Esophagus (tissue), 2 donors: ENCODE measurements at regions not wholly inside any gene's neighbourhood (a gene's known extent, or its start where the extent isn't known, plus 50 kb on each side); places are given as distances from the start of the nearest gene placed in this dataset.

Experiments used
- H3K27ac ChIP-seq, 2 donors: one replicate each; pipeline ENCODE4 v1.5.1; 2013; ENCODE audit warnings: low read depth in 2 of 2, mild to moderate bottlenecking in 2 of 2, inconsistent platforms in 1 of 2, low read length in 1 of 2, moderate library complexity in 1 of 2
- H3K27me3 ChIP-seq, 2 donors: one replicate each; pipeline ENCODE4 v1.6.1; 2013; ENCODE audit warnings: low read length in 2 of 2, control low read depth in 1 of 2, mild to moderate bottlenecking in 1 of 2; ENCODE audit not compliant: insufficient read depth in 2 of 2, control insufficient read depth in 1 of 2
- H3K36me3 ChIP-seq, 2 donors: one replicate each; pipeline ENCODE4 v1.6.1; 2013; ENCODE audit warnings: low read length in 1 of 2; ENCODE audit not compliant: control insufficient read depth in 2 of 2, insufficient read depth in 2 of 2
- H3K4me1 ChIP-seq, 2 donors: one replicate each; pipeline ENCODE4 v1.6.1; 2013; ENCODE audit warnings: low read length in 1 of 2; ENCODE audit not compliant: control insufficient read depth in 2 of 2, insufficient read depth in 2 of 2
- H3K4me3 ChIP-seq, 2 donors: one replicate each; pipeline ENCODE4 v1.5.1; 2013; ENCODE audit warnings: low read length in 2 of 2, mild to moderate bottlenecking in 2 of 2, low read depth in 1 of 2, moderate library complexity in 1 of 2
- H3K9me3 ChIP-seq, 2 donors: one replicate each; pipeline ENCODE4 v1.6.1; 2013; ENCODE audit warnings: mild to moderate bottlenecking in 2 of 2, low read depth in 1 of 2, low read length in 1 of 2, moderate library complexity in 1 of 2; ENCODE audit not compliant: control insufficient read depth in 2 of 2, insufficient read depth in 1 of 2
- WGBS, 2 donors: extraction: QIAGEN DNeasy Blood & Tissue Kit; methylation state at CpG; one replicate each; pipeline ENCODE4 v1.1.7; 2013; 5-methylcytosine and 5-hydroxymethylcytosine counted together
- donor health status: healthy with polysubstance abuse.
- donor health status: Bipolar disorder and iron deficiency.

DNA sequence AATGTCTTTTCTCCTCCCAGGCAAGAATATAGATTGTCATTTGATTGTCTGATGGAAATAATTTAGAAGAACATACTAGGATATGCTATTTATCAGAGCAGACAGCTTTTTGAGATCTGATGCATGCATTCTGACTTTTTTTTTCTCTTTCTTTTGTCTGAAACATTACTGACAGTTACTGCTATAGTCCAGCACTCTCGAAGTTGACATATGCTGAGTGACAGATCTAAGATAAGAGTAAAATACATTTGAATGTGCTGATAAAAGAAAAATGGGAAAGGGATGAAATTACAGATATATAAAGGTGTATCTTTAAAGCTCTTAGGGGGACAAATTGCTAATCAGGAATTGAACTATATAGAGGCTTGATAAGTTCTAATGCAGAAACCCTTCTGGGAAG is 753.8 kb upstream of the TENM4 start:
- H3K4me3 ChIP-seq, result no peak overlapping the region
- 62 to 78% methylated on average over 1 of the region's 1 CpG for WGBS, 2 donors
- H3K27me3 ChIP-seq, result no peaks in the 10 kb centered on the region
- no peaks in the 10 kb centered on the region for H3K4me1 ChIP-seq
- no peaks in the 10 kb centered on the region for H3K9me3 ChIP-seq
- H3K27ac ChIP-seq, result no peak overlapping the region
- H3K36me3 ChIP-seq, result no peaks in the 10 kb centered on the region

DNA sequence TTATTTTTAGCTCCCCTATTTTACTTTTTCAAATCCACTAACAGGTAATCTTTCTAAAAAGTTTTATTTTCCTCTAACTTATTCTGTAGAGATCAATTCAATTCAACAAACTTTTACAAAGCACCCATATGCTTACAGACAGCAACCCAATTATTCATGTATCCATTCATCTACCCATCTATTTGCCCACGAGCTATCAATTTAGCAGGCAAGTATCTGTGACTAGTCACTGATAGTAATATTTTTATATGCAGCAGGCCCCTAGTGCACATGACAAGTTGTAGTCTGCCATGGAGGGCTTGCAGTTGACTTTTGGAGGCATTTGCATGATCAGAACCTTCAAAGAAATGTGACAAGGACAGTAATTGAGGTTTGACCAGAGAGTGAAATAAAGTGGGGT is 753.2 kb upstream of the TENM4 start:
- no peaks in the 10 kb centered on the region for H3K36me3 ChIP-seq
- H3K4me3 ChIP-seq, result no peak overlapping the region
- no peaks in the 10 kb centered on the region for H3K27me3 ChIP-seq
- WGBS, 2 donors, result 77 to 82% methylated on average over 1 of the region's 1 CpG
- no peaks in the 10 kb centered on the region for H3K9me3 ChIP-seq
- H3K27ac ChIP-seq, result no peak overlapping the region
- H3K4me1 ChIP-seq, result no peaks in the 10 kb centered on the region

DNA sequence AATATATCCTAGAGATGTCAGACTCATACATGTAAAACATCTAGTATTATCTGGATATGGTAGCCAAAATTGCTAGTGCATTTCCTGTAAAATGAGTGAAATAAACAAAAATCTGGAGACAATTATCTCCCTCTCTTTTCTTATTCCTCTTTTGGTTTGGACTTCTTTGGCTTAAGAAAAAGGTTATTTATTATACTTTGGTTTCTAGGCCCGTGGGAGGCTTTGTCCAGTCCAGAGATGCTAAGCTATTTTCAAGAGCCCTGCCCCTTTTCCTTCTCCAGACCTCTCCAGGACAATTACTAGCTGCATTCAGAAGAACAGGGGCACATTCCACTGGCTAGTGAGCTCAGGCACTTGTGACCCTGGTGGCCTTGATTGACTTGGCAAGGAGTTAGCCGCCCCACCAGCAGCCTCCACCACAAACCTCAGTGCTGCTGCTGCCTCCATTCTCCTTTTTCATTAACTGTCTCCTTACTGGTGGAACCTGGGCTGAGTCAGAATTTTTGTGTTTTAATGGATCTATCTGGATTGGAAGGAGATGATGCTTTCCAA is 747.3 kb upstream of the TENM4 start:
- H3K4me1 ChIP-seq, result no peaks in the 10 kb centered on the region
- no peak overlapping the region for H3K27ac ChIP-seq
- 77% methylated on average over 2 of the region's 2 CpGs for WGBS, 2 donors
- H3K9me3 ChIP-seq, result no peaks in the 10 kb centered on the region
- no peak overlapping the region for H3K4me3 ChIP-seq
- H3K27me3 ChIP-seq, result no peaks in the 10 kb centered on the region
- no peaks in the 10 kb centered on the region for H3K36me3 ChIP-seq

DNA sequence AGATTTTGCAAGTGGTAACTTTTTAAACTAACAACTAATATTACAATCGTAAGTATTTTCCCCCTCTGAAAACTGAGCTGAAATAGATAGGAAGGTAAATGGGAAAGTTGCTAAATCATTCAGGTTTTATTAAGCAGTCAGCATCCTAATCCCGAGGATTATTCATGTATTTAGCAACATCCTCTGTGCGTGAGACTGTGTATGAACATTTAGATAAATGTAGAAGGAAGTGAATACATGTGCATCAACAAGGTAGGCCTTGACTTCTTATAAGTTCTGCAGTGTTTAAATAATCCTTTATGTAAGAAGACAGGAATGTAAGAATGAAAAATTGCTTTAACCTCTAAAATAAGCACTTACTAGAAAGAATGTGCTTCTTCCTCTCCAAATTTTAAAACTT is 745.9 kb upstream of the TENM4 start:
- Histone ChIP-seq H3K4me3 (no peak overlapping the region), H3K36me3 (no peaks in the 10 kb centered on the region), H3K4me1 (no peaks in the 10 kb centered on the region), H3K9me3 (no peaks in the 10 kb centered on the region), H3K27ac (no peak overlapping the region), H3K27me3 (no peaks in the 10 kb centered on the region)
- WGBS, 2 donors, result 47 to 56% methylated on average over 3 of the region's 3 CpGs

DNA sequence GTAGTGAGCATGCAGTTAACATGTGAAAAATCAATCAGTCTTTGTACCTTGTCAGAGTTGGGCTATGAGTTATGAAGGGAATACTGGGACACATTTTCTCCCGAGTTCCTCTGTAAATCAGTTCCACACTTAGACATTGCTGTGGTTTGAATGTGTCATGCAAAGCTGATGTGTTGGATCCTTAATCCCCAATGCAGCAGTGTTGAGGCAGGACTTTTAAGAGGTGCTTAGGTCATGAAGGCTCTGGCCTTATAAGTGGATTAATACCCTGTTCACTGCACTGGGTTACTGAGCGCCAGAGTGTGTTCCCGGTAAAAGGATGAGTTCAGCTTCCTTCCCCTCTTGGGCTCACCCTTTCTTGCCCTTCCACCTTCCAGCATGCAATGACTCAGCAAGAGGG is 742.1 kb upstream of the TENM4 start:
- no peaks in the 10 kb centered on the region for H3K36me3 ChIP-seq
- no peak overlapping the region for H3K4me3 ChIP-seq
- H3K27me3 ChIP-seq, result no peaks in the 10 kb centered on the region
- 68 to 70% methylated on average over 3 of the region's 3 CpGs for WGBS, 2 donors
- H3K4me1 ChIP-seq, result peaks cover 0 to 3% of the 10 kb centered on the region in 2 donors
- peaks cover 0 to 3% of the 10 kb centered on the region in 2 donors for H3K9me3 ChIP-seq
- H3K27ac ChIP-seq, result no peak overlapping the region

DNA sequence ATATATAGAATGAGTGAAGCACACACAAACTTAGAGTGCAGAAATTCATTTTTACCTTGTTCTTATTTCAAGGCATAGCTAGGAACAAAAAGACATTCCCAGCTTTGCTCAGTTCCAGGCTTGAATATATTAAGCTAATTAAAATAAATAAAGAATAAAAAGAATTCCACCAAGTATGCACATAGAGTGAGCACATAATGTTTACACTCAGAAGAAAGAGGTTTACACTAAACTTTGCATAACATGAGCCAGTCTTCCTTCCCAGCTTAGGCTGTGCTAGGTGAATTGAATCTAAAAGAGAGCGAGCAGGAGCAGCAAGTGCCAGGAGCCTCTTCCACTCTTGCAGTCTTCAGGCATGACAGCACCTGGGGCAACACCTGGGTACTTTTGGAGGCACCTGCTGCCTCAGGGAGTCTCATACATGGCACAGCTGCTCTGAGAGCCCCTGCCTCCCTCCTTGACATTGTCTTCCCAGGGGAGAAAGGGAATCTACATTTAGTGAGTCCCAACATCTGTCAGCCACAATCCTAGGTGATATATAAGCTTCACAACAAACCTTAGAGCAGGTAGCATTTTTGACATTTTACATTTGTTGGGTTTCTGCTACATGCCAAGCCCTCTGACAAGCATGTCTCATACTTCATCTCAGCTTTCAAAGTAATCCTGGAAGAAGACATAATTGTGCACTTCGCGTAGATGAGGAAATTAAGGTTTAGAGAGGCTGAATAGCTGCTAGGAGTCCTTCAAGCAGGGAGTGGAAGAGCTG is 732.7 kb upstream of the TENM4 start:
- 61 to 62% methylated on average over 3 of the region's 3 CpGs for WGBS, 2 donors
- Histone ChIP-seq H3K4me3 (no peak overlapping the region), H3K36me3 (no peaks in the 10 kb centered on the region), H3K4me1 (no peaks in the 10 kb centered on the region), H3K27ac (no peak overlapping the region), H3K27me3 (no peaks in the 10 kb centered on the region), H3K9me3 (no peaks in the 10 kb centered on the region)

DNA sequence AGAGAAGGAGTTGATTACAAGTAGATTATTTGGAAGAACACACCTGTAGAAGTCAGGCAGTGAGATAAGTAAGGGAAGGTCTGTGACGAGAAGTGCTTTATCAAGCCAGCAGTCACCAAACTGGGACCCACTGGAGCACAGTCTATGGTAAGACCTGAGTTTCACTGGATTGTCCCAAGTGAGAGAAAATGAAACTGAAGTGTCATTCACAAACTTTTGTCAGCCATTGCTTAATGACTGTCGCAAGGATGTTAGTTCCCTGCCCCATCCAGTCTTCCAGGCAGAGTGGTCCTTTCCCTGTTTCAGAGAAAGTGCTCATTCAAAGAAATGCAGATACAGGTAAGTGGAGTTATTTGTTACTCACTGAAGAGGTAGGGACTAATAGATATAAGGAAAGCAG is 728.0 kb upstream of the TENM4 start:
- Histone ChIP-seq H3K27ac (no peak overlapping the region), H3K4me3 (no peak overlapping the region), H3K9me3 (no peaks in the 10 kb centered on the region), H3K4me1 (no peaks in the 10 kb centered on the region), H3K27me3 (no peaks in the 10 kb centered on the region), H3K36me3 (no peaks in the 10 kb centered on the region)
- 85 to 91% methylated on average over 2 of the region's 2 CpGs for WGBS, 2 donors

DNA sequence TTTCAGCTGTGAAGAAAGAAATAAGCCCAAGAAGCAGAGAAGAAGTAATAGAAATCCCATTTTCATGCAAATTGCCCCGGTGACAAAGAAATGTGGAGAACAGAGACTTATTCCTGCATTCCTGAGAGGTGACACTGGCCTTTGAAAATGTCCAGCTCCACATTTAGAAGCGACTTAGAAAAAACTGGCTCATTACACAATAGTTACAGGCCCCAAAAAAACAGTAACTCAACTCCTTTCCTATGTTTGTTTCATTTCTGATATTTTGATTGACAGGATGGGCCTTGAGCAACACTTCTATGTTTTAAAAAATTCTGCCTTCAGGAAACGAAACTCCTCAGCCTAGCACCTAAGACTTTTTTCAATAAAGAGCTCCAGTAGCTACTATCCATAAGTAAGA is 726.9 kb upstream of the TENM4 start:
- H3K4me1 ChIP-seq, result no peaks in the 10 kb centered on the region
- WGBS, 2 donors, result 70 to 71% methylated on average over 3 of the region's 3 CpGs
- H3K4me3 ChIP-seq, result no peak overlapping the region
- H3K36me3 ChIP-seq, result no peaks in the 10 kb centered on the region
- no peaks in the 10 kb centered on the region for H3K9me3 ChIP-seq
- no peak overlapping the region for H3K27ac ChIP-seq
- no peaks in the 10 kb centered on the region for H3K27me3 ChIP-seq

DNA sequence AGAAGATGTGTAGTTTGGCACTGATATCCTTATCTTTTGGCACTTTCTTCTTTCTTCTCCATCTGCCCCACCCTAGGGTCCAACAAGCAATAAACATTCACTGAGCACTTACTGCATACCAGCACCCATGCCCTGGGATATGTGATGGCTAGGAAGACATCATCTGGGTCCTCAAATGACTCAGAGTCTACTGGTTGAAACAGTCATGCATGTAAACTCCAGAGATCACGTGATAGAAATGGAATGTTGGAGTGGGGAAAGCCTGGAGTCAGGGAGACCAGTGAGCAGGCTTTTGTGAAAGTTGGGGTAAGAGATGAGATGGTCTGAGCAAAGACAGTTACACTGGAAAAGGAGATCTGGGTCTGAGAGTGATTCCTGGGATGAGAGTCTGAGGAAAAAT is 724.9 kb upstream of the TENM4 start:
- Histone ChIP-seq H3K4me1 (no peaks in the 10 kb centered on the region), H3K4me3 (no peak overlapping the region), H3K27ac (no peak overlapping the region), H3K36me3 (no peaks in the 10 kb centered on the region), H3K9me3 (no peaks in the 10 kb centered on the region), H3K27me3 (no peaks in the 10 kb centered on the region)
- 77 to 79% methylated on average over 1 of the region's 1 CpG for WGBS, 2 donors

DNA sequence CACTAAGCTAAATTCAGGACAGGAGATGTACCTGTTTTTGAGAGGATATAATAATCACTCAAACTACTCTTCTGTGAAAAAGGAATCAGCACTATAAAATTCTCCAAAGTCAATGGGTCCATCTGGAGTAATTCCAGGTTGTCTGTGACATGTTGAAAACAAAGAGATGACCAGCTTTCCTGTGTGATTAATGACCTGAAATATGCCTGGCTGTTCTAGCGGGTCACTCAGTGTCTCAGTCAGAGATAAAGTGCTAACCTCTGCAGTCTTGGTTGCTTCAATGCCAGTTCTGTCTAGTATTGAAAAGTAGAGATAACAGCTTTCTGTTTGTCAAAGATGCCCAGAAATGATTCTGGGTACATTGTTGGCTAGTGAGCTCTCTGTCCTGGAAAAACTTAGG is 722.6 kb upstream of the TENM4 start:
- no peak overlapping the region for H3K27ac ChIP-seq
- no peak overlapping the region for H3K4me3 ChIP-seq
- WGBS, 2 donors, result 72 to 81% methylated on average over 1 of the region's 1 CpG
- H3K36me3 ChIP-seq, result no peaks in the 10 kb centered on the region
- H3K9me3 ChIP-seq, result no peaks in the 10 kb centered on the region
- H3K27me3 ChIP-seq, result no peaks in the 10 kb centered on the region
- no peaks in the 10 kb centered on the region for H3K4me1 ChIP-seq
